Natural killer cell treated with Interleukin-12 subunit alpha and Interleukin-12 subunit beta and Interleukin-15 and Interleukin-18, amount 100 ng/mL, for 72 hours (primary cell): ENCODE measurements at regions not wholly inside any gene's neighbourhood (a gene's known extent, or its start where the extent isn't known, plus 50 kb on each side); places are given as distances from the start of the nearest gene placed in this dataset.
A peak's percentile ranks its signal among the peaks of the same experiment; 100 is the strongest.
"Not testable (repeated sequence)": the region's sequence is repeated elsewhere in the genome, so short reads cannot be mapped to it uniquely, and the experiment has no call there.

ENCODE experiments used
- ATAC-seq, 2 donors: fragments of 150-1000 bp; cut with Tn5 transposase in 1 of 2; sonication (Bioruptor Pico), chemical (Tn5 transposase) in 1 of 2; 2 replicates each; pipeline ENCODE4 v1.10.0; 2021
- DNase-seq: peaks from one replicate; pipeline ENCODE4 v3.0.0; 2022; ENCODE audit warnings: low spot score
- H3K27ac Mint-ChIP-seq, 2 donors: 1 replicate in 1 of 2; 2 replicates in 1 of 2; pipeline ENCODE4 v1.8.0; 2022; ENCODE audit warnings: mixed read lengths in 2 of 2, mild to moderate bottlenecking in 1 of 2, moderate library complexity in 1 of 2
- H3K27me3 Mint-ChIP-seq, 2 donors: 1 replicate in 1 of 2; 2 replicates in 1 of 2; pipeline ENCODE4 v1.8.0; 2022; ENCODE audit warnings: mixed read lengths in 2 of 2
- H3K36me3 Mint-ChIP-seq: one replicate; pipeline ENCODE4 v1.8.0; 2022; ENCODE audit warnings: mixed read lengths
- H3K4me1 Mint-ChIP-seq, 2 donors: 1 replicate in 1 of 2; 2 replicates in 1 of 2; pipeline ENCODE4 v1.8.0; 2022; ENCODE audit warnings: low read depth in 2 of 2, mixed read lengths in 2 of 2, mild to moderate bottlenecking in 1 of 2
- H3K4me3 Mint-ChIP-seq: one replicate; pipeline ENCODE4 v1.8.0; 2022; ENCODE audit warnings: mixed read lengths
- H3K9me3 Mint-ChIP-seq: 2 replicates; pipeline ENCODE4 v1.8.0; 2022; ENCODE audit warnings: mixed read lengths

GRCh38 chr7:32221736-32222135 is 151.5 kb upstream of the PDE1C start:
- DNase-seq: no peak
- H3K9me3 Mint-ChIP-seq: no peaks in the 10 kb centered on the region
- H3K36me3 Mint-ChIP-seq: no peaks in the 10 kb centered on the region
- H3K27ac Mint-ChIP-seq: no peak overlapping the region
- ATAC-seq: no peak
- no peaks in the 10 kb centered on the region for H3K27me3 Mint-ChIP-seq
- no peaks in the 10 kb centered on the region for H3K4me1 Mint-ChIP-seq
- no peak overlapping the region for H3K4me3 Mint-ChIP-seq

- DNase-seq: no peak
- Mint-ChIP-seq H3K4me3 (no peak overlapping the region), H3K27me3 (no peaks in the 10 kb centered on the region), H3K9me3 (no peaks in the 10 kb centered on the region), H3K36me3 (no peaks in the 10 kb centered on the region), H3K27ac (no peak overlapping the region), H3K4me1 (no peaks in the 10 kb centered on the region)
- no peak for ATAC-seq
These were observed 150.8 kb upstream of the PDE1C start for GRCh38 chr7:32221056-32221455.

- H3K9me3 Mint-ChIP-seq, DNase-seq, H3K4me3 Mint-ChIP-seq, H3K36me3 Mint-ChIP-seq, H3K4me1 Mint-ChIP-seq, ATAC-seq, H3K27me3 Mint-ChIP-seq, H3K27ac Mint-ChIP-seq: not testable (repeated sequence)
These were observed 149.6 kb upstream of the PDE1C start for GRCh38 chr7:32219831-32220230.

- Mint-ChIP-seq H3K27me3 (peaks cover 0 to 2% of the 10 kb centered on the region in 2 donors), H3K4me1 (no peaks in the 10 kb centered on the region), H3K27ac (no peak overlapping the region), H3K4me3 (no peak overlapping the region), H3K36me3 (no peaks in the 10 kb centered on the region), H3K9me3 (no peaks in the 10 kb centered on the region)
- ATAC-seq (no peak), DNase-seq (no peak)
These were observed 149.2 kb upstream of the PDE1C start for GRCh38 chr7:32219416-32219815.

- Mint-ChIP-seq H3K4me3 (no peak overlapping the region), H3K4me1 (no peaks in the 10 kb centered on the region), H3K27me3 (peaks cover 0 to 2% of the 10 kb centered on the region in 2 donors), H3K36me3 (no peaks in the 10 kb centered on the region), H3K9me3 (no peaks in the 10 kb centered on the region), H3K27ac (no peak overlapping the region)
- DNase-seq: no peak
- no peak for ATAC-seq
These were observed 148.6 kb upstream of the PDE1C start for GRCh38 chr7:32218741-32219288.

- H3K9me3 Mint-ChIP-seq: no peaks in the 10 kb centered on the region
- no peaks in the 10 kb centered on the region for H3K4me1 Mint-ChIP-seq
- no peak overlapping the region for H3K27ac Mint-ChIP-seq
- H3K4me3 Mint-ChIP-seq: no peak overlapping the region
- no peak for DNase-seq
- peaks cover 0 to 2% of the 10 kb centered on the region in 2 donors for H3K27me3 Mint-ChIP-seq
- H3K36me3 Mint-ChIP-seq: no peaks in the 10 kb centered on the region
- no peak for ATAC-seq
These were observed 147.9 kb upstream of the PDE1C start for GRCh38 chr7:32218154-32218467.

GRCh38 chr7:32217341-32218153 is 147.3 kb upstream of the PDE1C start:
- Mint-ChIP-seq H3K27me3 (peaks cover 0 to 2% of the 10 kb centered on the region in 2 donors), H3K9me3 (no peaks in the 10 kb centered on the region), H3K4me3 (no peak overlapping the region), H3K4me1 (no peaks in the 10 kb centered on the region), H3K36me3 (no peaks in the 10 kb centered on the region), H3K27ac (no peak overlapping the region)
- DNase-seq: no peak
- no peak for ATAC-seq

GRCh38 chr7:32216759-32217158 is 146.6 kb upstream of the PDE1C start:
- peak in 1 of 2 donors; percentile 21 for ATAC-seq
- Mint-ChIP-seq H3K36me3 (no peaks in the 10 kb centered on the region), H3K27ac (no peak overlapping the region), H3K4me3 (no peak overlapping the region), H3K4me1 (no peaks in the 10 kb centered on the region), H3K9me3 (no peaks in the 10 kb centered on the region), H3K27me3 (peaks cover 0 to 2% of the 10 kb centered on the region in 2 donors)
- DNase-seq: no peak

- Mint-ChIP-seq H3K27me3 (peaks cover 0 to 2% of the 10 kb centered on the region in 2 donors), H3K36me3 (no peaks in the 10 kb centered on the region), H3K4me3 (no peak overlapping the region), H3K9me3 (no peaks in the 10 kb centered on the region), H3K27ac (no peak overlapping the region), H3K4me1 (no peaks in the 10 kb centered on the region)
- no peak for DNase-seq
- ATAC-seq: no peak
These were observed 145.5 kb upstream of the PDE1C start for GRCh38 chr7:32215697-32216096.

GRCh38 chr7:32214913-32215312 is 144.7 kb upstream of the PDE1C start:
- Mint-ChIP-seq H3K27me3 (peaks cover 0 to 2% of the 10 kb centered on the region in 2 donors), H3K27ac (no peak overlapping the region), H3K36me3 (no peaks in the 10 kb centered on the region), H3K4me1 (no peaks in the 10 kb centered on the region), H3K4me3 (no peak overlapping the region), H3K9me3 (no peaks in the 10 kb centered on the region)
- ATAC-seq: no peak
- no peak for DNase-seq

- no peak overlapping the region for H3K4me3 Mint-ChIP-seq
- H3K27ac Mint-ChIP-seq: no peak overlapping the region
- ATAC-seq (peak in 1 of 2 donors; percentile 4), DNase-seq (no peak)
- no peaks in the 10 kb centered on the region for H3K4me1 Mint-ChIP-seq
- H3K27me3 Mint-ChIP-seq: peaks cover 0 to 9% of the 10 kb centered on the region in 2 donors
- no peaks in the 10 kb centered on the region for H3K9me3 Mint-ChIP-seq
- H3K36me3 Mint-ChIP-seq: no peaks in the 10 kb centered on the region
These were observed 142.1 kb upstream of the PDE1C start for GRCh38 chr7:32212321-32212720.

- no peak overlapping the region for H3K27ac Mint-ChIP-seq
- no peak overlapping the region for H3K4me3 Mint-ChIP-seq
These were observed 136.8 kb upstream of the PDE1C start for GRCh38 chr7:32206987-32207386.

GRCh38 chr7:32206488-32206887 is 136.3 kb upstream of the PDE1C start:
- H3K27me3 Mint-ChIP-seq: peaks cover 0 to 7% of the 10 kb centered on the region in 2 donors
- H3K27ac Mint-ChIP-seq: no peak overlapping the region
- H3K9me3 Mint-ChIP-seq: no peaks in the 10 kb centered on the region
- ATAC-seq (peak in 1 of 2 donors; percentile 37), DNase-seq (no peak)
- H3K36me3 Mint-ChIP-seq: no peaks in the 10 kb centered on the region
- H3K4me3 Mint-ChIP-seq: no peak overlapping the region
- H3K4me1 Mint-ChIP-seq: no peaks in the 10 kb centered on the region

More at GRCh38 chr7:32206987-32207386, 136.8 kb upstream of the PDE1C start:
- Mint-ChIP-seq H3K27me3 (peaks cover 0 to 7% of the 10 kb centered on the region in 2 donors), H3K36me3 (no peaks in the 10 kb centered on the region), H3K9me3 (no peaks in the 10 kb centered on the region), H3K4me1 (no peaks in the 10 kb centered on the region)
- ATAC-seq (no peak), DNase-seq (no peak)

- not testable (repeated sequence) for ATAC-seq, H3K9me3 Mint-ChIP-seq, H3K4me3 Mint-ChIP-seq, H3K4me1 Mint-ChIP-seq, DNase-seq, H3K27me3 Mint-ChIP-seq, H3K27ac Mint-ChIP-seq, H3K36me3 Mint-ChIP-seq
These were observed 135.2 kb upstream of the PDE1C start for GRCh38 chr7:32205298-32205824.
